ENCODE measurements at regions not wholly inside any gene's neighbourhood (a gene's known extent, or its start where the extent isn't known, plus 50 kb on each side); places are given as distances from the start of the nearest gene placed in this dataset.

GRCh38 chr12:111172786-111173185 is 196.1 kb downstream of the PHETA1 start:
- Histone ChIP-seq H3K9ac (ENCODE audit: low read depth in 1 of 2, low read length in 2 of 2) (no peak overlapping the region), H3K27me3 (ENCODE audit: control insufficient read depth in 4 of 4, insufficient read depth in 4 of 4, low read length in 3 of 4) (no peaks in the 10 kb centered on the region), H3K27ac (ENCODE audit: low read depth in 1 of 2, low read length in 2 of 2) (no peak overlapping the region), H3K4me3 (ENCODE audit: low read depth in 1 of 3, low read length in 3 of 3) (no peak overlapping the region), H3K4me1 (ENCODE audit: control insufficient read depth in 4 of 4, insufficient read depth in 4 of 4, low read length in 3 of 4) (peaks cover 0 to 9% (median 5%) of the 10 kb centered on the region in 4 donors), H3K9me3 (ENCODE audit: control insufficient read depth in 4 of 4, low read length in 3 of 4) (no peaks in the 10 kb centered on the region), H3K36me3 (ENCODE audit: control insufficient read depth in 4 of 4, insufficient read depth in 3 of 4, low read depth in 1 of 4, low read length in 3 of 4) (peaks cover 0 to 29% (median 5%) of the 10 kb centered on the region in 4 donors)
- 86% methylated on average over 8 of the region's 8 CpGs for WGBS
- TF ChIP-seq GABPA (IDR thresholded peaks at IDR 0.05 in 1 of 2, conservative IDR thresholded peaks at IDR 0.05 in 1 of 2) (no peak), YY1 (IDR thresholded peaks at IDR 0.05) (no peak), RAD21 (IDR thresholded peaks at IDR 0.05) (no peak), CTCF (IDR thresholded peaks at IDR 0.05; ENCODE audit: low read depth, low read length, missing input control) (no peak), TAF1 (conservative IDR thresholded peaks at IDR 0.05) (no peak), HNF4G (IDR thresholded peaks at IDR 0.05) (no peak), ATF3 (IDR thresholded peaks at IDR 0.05) (no peak), REST (IDR thresholded peaks at IDR 0.05) (no peak), NR2F2 (IDR thresholded peaks at IDR 0.05) (no peak), RXRA (IDR thresholded peaks at IDR 0.05) (no peak), EGR1 (IDR thresholded peaks at IDR 0.05; ENCODE audit: low read depth in 2 of 2) (no peak), HNF4A (conservative IDR thresholded peaks at IDR 0.05) (no peak), ZBTB33 (IDR thresholded peaks at IDR 0.05) (no peak), FOXA2 (IDR thresholded peaks at IDR 0.05) (no peak), MAX (IDR thresholded peaks at IDR 0.05) (no peak), JUND (IDR thresholded peaks at IDR 0.05) (no peak), FOXA1 (IDR thresholded peaks at IDR 0.05) (no peak)
- DNase-seq (ENCODE audit: low spot score): no peak

GRCh38 chr12:111171832-111172231 is 197.1 kb downstream of the PHETA1 start:
- TF ChIP-seq HNF4G (IDR thresholded peaks at IDR 0.05) (no peak), ZBTB33 (IDR thresholded peaks at IDR 0.05) (no peak)
- peaks cover 0 to 5% (median 2%) of the 10 kb centered on the region in 4 donors for H3K4me1 ChIP-seq (ENCODE audit: control insufficient read depth in 4 of 4, insufficient read depth in 4 of 4, low read length in 3 of 4)
- H3K4me3 ChIP-seq (ENCODE audit: low read depth in 1 of 3, low read length in 3 of 3): no peak overlapping the region
- H3K9ac ChIP-seq (ENCODE audit: low read depth in 1 of 2, low read length in 2 of 2): no peak overlapping the region
- H3K9me3 ChIP-seq (ENCODE audit: control insufficient read depth in 4 of 4, low read length in 3 of 4): no peaks in the 10 kb centered on the region
- no peak overlapping the region for H3K27ac ChIP-seq (ENCODE audit: low read depth in 1 of 2, low read length in 2 of 2)
- H3K36me3 ChIP-seq (ENCODE audit: control insufficient read depth in 4 of 4, insufficient read depth in 3 of 4, low read depth in 1 of 4, low read length in 3 of 4): peaks cover 0 to 29% (median 5%) of the 10 kb centered on the region in 4 donors
- WGBS: 95% methylated on average over 9 of the region's 9 CpGs
- no peaks in the 10 kb centered on the region for H3K27me3 ChIP-seq (ENCODE audit: control insufficient read depth in 4 of 4, insufficient read depth in 4 of 4, low read length in 3 of 4)
- DNase-seq (ENCODE audit: low spot score): no peak
